Muscle layer of colon (tissue), 2 donors: ENCODE measurements at regions not wholly inside any gene's neighbourhood (a gene's known extent, or its start where the extent isn't known, plus 50 kb on each side); places are given as distances from the start of the nearest gene placed in this dataset.

Source experiments
- H3K27ac ChIP-seq: one replicate; pipeline ENCODE4 v1.7.0; 2013; ENCODE audit warnings: low read depth, mild to moderate bottlenecking, low read length, moderate library complexity
- H3K27me3 ChIP-seq, 2 donors: one replicate each; pipeline ENCODE4 v1.7.0; 2013; ENCODE audit warnings: low read length in 2 of 2, mild to moderate bottlenecking in 2 of 2; ENCODE audit not compliant: insufficient read depth in 2 of 2, control insufficient read depth in 1 of 2
- H3K36me3 ChIP-seq: one replicate; pipeline ENCODE4 v1.7.0; 2013; ENCODE audit warnings: mild to moderate bottlenecking, low read length; ENCODE audit not compliant: insufficient read depth
- H3K4me1 ChIP-seq: one replicate; pipeline ENCODE4 v1.7.0; 2013; ENCODE audit warnings: mild to moderate bottlenecking, low read length; ENCODE audit not compliant: insufficient read depth
- H3K4me3 ChIP-seq, 2 donors: one replicate each; pipeline ENCODE4 v1.7.0; 2013; ENCODE audit warnings: low read length in 2 of 2, low read depth in 1 of 2, mild to moderate bottlenecking in 1 of 2, moderate library complexity in 1 of 2
- H3K9ac ChIP-seq: one replicate; pipeline ENCODE4 v1.7.0; 2013; ENCODE audit warnings: low read length
- H3K9me3 ChIP-seq: one replicate; pipeline ENCODE4 v1.7.0; 2013; ENCODE audit warnings: mild to moderate bottlenecking, low read length
- donor health status: abdominal sarcoma.
- donor health status: Adenocarcinoma of cecum.

DNA sequence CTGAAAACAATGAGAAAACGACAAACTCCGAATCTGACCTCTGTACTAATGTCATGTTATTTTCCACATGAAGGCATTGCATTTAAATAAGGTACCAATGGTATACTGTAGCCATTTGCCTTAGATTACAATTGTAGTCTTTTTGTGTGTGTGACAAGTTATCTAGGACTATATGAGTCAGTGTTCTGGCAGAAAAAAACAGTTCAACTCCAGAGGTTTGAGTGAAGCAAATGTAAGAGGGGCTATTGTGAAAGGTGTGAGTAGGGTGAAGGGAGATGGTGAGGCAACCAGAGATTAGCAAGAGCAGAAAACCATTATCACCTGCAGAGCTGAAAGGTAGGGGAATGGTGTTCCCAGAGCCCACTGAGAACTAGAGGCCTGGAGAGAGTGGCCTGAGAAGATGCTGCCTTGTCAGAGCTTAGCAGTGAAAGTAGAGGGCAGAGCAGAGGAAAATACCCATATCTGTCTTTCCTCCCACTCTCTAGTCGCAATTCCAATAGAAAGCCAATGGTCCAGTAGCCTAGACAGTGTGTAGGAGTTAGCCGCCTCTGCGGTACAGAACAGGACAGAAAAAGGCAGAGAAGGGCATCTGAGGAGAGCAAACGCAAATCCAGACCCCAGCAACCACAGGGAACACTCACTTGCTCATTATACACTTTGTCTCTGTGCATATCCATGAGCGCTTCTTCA lies 112.2 kb downstream of the DYRK2 start:
- no peaks in the 10 kb centered on the region for H3K36me3 ChIP-seq
- no peak overlapping the region for H3K27ac ChIP-seq
- H3K9ac ChIP-seq = no peak overlapping the region
- H3K27me3 ChIP-seq = no peaks in the 10 kb centered on the region
- no peak overlapping the region for H3K4me3 ChIP-seq
- no peaks in the 10 kb centered on the region for H3K9me3 ChIP-seq
- H3K4me1 ChIP-seq = peaks cover 5% of the 10 kb centered on the region

DNA sequence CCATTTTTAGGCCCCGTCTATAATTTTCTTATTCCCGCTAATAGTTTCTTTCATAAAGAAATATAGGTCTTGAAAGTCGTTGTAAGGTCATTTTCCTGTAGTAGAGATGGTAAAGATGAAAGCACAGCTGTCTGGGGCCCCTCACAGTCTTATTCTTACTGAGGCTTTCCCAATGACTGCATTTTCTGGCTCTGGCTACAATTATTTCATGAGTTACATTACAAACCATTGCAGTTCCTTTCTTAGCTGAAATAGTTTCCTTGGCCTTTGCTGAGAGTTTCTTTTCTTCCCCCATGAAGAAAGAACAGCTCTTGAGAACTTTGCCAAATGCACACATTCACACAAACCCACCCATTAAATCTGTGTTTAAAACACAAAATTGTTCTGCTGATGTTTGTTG lies 113.0 kb downstream of the DYRK2 start:
- Histone ChIP-seq H3K9ac (no peak overlapping the region), H3K27me3 (no peaks in the 10 kb centered on the region), H3K4me1 (peaks cover 7% of the 10 kb centered on the region), H3K4me3 (no peak overlapping the region), H3K36me3 (no peaks in the 10 kb centered on the region), H3K9me3 (no peaks in the 10 kb centered on the region), H3K27ac (no peak overlapping the region)

DNA sequence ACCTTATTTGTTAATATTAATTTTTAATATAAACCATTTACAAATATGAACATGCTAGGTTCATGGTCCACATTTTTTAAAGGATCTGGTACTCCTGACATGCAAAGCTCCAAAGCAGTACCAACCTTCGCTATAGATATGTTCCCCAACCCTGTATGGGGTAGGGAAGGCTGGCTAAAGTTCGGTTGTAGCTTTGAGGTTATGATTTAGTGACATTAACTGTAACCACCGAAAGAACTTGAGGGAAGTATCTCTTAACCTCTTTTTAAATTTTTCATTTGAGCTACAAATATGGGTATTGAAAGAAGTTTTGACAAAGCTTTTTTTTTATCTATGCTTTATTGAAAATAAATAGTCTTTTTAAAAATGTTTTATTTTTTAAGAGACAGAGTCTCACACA lies 115.5 kb downstream of the DYRK2 start:
- no peak overlapping the region for H3K27ac ChIP-seq
- no peak overlapping the region for H3K9ac ChIP-seq
- H3K27me3 ChIP-seq = no peaks in the 10 kb centered on the region
- no peaks in the 10 kb centered on the region for H3K36me3 ChIP-seq
- peaks cover 7% of the 10 kb centered on the region for H3K4me1 ChIP-seq
- H3K9me3 ChIP-seq = no peaks in the 10 kb centered on the region
- no peak overlapping the region for H3K4me3 ChIP-seq

DNA sequence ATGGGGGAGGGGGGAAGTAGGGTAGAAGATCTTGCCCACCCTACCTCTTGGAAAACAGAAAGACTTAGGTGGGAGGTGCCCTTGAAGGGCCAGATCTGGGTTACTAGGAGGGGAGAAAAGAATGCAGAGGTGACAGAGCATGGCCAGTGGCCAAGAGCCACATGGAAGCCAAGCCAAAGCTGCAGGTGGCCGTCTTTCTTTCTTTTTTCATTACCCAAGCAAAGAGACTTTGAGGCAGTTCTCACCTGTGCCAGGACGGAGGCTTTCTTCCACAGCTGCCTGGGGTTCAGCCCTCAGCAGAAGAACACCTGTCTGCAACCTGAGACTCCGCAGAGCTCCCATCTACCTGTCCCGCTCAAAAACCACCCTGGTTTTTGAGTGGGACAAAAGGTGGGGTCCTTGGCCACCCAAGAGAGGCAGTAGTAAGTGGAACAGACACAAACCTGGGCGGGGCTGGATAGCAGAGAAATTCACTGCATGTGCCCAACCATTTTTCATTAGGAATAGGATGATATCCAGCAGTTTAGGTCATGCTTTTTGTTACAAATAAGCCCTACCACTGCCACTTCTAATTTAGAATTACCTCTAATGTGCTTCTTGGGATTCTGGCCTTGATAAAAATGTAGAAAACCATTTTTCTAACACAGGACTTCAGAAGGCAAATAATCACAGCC lies 116.5 kb downstream of the DYRK2 start:
- Histone ChIP-seq H3K27ac (no peak overlapping the region), H3K9ac (no peak overlapping the region), H3K4me1 (peaks cover 7% of the 10 kb centered on the region), H3K4me3 (no peak overlapping the region), H3K27me3 (no peaks in the 10 kb centered on the region), H3K9me3 (no peaks in the 10 kb centered on the region), H3K36me3 (no peaks in the 10 kb centered on the region)

DNA sequence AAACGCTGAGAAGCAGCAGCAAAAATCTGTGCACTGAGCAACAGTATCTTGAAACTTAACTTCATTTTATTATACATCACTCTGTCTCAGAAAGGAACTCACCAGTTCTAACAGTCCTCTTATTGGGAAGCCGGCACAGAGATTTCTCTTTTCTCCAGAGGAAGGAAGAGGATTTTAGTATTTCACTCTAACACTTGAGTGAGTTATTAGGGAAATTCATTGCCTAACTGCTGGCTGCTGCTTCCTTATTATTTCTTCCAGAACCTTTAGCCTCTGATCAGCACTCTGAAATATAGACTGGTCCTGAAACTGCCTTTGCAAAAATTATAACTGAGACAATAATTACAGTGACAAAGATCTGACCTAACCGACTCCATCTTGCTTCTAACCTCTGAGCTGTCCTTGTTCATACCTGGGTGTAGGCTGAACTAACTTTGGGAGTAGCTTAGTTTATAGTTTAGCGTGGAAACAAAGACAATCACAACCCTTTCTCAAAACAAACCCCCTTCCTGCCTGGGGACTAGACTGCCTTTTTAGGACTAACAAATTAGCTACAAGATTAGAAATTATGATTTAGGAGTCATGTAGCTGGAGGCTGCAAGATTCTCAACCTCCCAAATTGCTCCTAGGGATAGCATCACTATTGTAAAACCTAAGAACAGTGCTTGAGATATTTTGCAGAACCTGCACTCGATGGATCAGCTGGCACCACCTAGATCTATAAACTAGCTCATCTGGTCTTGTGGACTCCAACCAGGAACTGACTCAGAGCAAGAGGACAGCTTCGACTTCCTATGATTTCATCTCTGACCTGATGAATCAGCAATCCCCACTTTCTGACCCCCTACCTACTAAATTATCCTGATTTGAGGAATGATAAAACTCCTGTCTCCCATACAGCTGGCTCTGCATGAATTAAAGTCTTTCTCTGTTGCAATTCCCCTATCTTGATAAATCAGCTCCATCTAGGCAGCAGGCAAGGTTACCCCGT lies 117.5 kb downstream of the DYRK2 start:
- no peak overlapping the region for H3K9ac ChIP-seq
- no peak overlapping the region for H3K4me3 ChIP-seq
- H3K9me3 ChIP-seq = no peaks in the 10 kb centered on the region
- no peak overlapping the region for H3K27ac ChIP-seq
- no peaks in the 10 kb centered on the region for H3K36me3 ChIP-seq
- no peaks in the 10 kb centered on the region for H3K27me3 ChIP-seq
- peaks cover 7% of the 10 kb centered on the region for H3K4me1 ChIP-seq

DNA sequence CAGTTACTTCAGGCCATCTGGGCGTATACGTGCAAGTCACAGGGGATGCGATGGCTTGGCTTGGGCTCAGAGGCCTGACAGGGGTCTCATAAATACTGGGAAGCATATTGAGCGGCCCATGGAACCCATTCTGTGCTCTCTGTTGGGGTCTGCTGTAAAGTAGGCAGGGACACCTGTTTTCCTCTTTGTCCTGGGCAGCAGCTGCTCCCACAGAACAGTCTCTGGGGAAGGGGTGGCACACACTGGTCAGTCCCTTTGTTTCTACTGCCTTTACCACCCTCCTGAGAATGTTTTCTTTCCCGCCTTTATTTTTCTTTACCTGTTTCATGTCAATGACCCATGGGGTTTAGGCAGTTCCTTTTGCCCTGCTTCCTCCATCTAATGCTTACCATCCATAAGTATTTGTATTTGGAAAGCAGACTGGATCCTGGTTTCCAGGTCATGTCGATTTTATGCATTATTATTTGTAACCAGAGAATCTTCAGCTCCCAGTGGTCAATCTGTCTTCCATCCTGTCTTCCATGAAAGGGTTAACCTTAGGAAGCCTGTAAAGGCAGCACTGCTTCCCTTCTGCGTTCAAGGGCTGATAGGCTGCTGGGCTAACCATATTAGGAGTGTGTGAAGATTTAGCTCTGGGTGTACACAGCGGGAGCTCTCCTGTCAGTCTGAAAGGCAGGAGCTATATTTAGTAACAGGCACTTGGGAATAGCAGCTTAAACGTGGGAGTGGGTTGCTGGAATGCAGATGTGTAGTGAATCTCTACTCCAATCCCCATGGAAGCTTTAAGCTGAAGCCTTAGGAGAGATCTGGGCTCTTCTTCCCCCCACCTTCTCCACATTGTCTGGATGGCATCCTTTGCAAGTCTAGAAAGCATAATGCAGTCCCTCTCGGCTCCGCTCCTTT lies 124.0 kb downstream of the DYRK2 start:
- Histone ChIP-seq H3K4me1 (peaks cover 18% of the 10 kb centered on the region), H3K36me3 (no peaks in the 10 kb centered on the region), H3K27ac (peak overlapping the region; percentile 14), H3K27me3 (no peaks in the 10 kb centered on the region), H3K4me3 (peak overlapping the region in 1 of 2 donors; percentile 39), H3K9me3 (no peaks in the 10 kb centered on the region), H3K9ac (peak overlapping the region; percentile 6)

DNA sequence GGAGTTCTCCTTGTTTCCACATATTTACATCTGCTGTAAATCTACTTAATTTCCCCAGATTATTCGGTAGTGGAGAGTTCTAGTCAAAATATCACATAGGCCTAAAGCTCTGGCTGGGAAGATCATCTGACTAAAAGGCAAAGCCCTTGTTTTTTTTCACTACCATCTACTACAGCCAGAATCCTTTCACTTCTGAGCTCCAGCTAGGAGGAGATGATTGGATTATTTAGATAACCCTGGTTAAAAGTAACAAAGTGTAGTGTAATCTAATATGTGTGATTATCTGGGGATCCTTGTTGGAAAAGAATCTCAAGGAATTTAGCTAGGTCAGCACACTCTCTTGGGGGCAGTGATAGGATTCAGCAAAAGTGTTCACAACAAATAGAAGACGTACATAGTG lies 125.4 kb downstream of the DYRK2 start:
- H3K27me3 ChIP-seq = no peaks in the 10 kb centered on the region
- peaks cover 18% of the 10 kb centered on the region for H3K4me1 ChIP-seq
- no peak overlapping the region for H3K4me3 ChIP-seq
- no peak overlapping the region for H3K9ac ChIP-seq
- H3K36me3 ChIP-seq = no peaks in the 10 kb centered on the region
- H3K9me3 ChIP-seq = no peaks in the 10 kb centered on the region
- no peak overlapping the region for H3K27ac ChIP-seq

DNA sequence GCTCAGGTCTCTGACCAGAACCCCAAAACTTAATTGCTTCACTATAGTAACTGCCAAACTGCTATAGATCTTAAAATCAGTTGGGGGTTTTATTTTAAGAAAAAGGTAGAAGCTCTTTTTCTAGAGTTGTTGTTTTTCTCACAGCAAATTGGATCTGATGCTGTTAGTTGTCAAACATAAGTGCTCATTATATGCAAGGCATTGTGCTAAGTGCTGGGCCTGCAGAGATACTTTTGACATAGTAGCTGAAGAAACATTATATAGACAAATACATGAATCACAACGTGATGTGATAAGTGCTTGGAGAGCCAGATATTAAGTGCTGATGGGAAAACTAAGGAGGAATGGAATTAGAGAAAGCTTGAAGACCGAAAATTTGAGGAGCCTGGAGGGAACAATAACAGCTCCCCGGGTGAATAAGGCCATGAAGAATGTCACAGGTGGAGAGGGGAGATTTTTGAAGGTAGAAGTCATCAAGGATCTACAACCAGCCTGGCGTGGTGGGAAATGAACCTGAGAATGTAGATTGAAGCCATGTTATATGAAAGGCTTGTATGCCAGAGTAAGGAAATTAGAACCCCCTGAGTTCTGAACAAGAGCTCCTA lies 126.5 kb downstream of the DYRK2 start:
- Histone ChIP-seq H3K27me3 (no peaks in the 10 kb centered on the region), H3K27ac (no peak overlapping the region), H3K36me3 (no peaks in the 10 kb centered on the region)

DNA sequence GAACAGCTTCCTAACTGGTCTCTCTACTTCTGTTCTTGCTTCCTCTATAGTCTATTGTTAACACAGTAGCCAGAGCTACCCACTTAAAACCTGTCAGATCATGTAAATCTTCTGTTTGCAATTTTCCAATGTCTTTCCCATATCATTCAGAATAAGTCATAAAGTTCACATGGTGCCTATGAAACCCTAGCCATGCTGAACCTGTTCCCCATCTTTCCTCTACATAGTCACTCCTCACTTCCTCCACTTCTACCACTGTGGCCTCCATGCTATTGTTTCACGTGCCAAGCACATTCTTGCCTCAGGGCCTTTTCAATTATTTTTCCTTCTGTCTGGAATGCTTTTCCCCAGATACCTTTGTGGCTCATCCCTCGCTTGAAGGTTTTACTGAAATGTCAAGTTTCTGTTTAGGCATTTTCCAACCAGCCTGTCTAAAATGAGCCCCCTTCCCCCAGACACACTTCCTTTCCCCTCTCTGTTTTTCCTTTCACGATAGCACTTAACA lies 132.1 kb downstream of the DYRK2 start:
- no peak overlapping the region for H3K9ac ChIP-seq
- no peaks in the 10 kb centered on the region for H3K27me3 ChIP-seq
- no peaks in the 10 kb centered on the region for H3K36me3 ChIP-seq
- no peaks in the 10 kb centered on the region for H3K4me1 ChIP-seq
- no peak overlapping the region for H3K4me3 ChIP-seq
- H3K27ac ChIP-seq = no peak overlapping the region
- H3K9me3 ChIP-seq = no peaks in the 10 kb centered on the region

More for the DNA sequence above, 126.5 kb downstream of the DYRK2 start:
- peaks cover 18% of the 10 kb centered on the region for H3K4me1 ChIP-seq
- H3K9me3 ChIP-seq = no peaks in the 10 kb centered on the region
- no peak overlapping the region for H3K4me3 ChIP-seq
- no peak overlapping the region for H3K9ac ChIP-seq

DNA sequence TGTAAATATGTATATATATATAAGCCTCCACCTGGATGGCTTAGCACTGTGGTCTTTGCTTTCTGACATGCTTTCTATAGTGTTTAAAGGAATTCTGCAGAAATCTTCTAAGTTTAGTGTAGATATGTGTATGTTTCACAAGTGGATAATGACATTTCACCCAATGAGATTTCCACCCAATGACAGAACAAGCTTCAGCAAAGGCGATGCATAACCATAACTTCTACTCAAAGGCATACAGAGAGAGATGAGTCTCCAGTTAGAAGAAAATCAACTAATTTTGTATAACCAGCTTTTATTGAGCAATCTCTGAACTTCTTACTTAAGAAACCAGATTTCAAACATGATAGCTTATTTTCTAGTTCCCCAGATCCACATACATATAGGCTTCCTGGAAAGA lies 134.0 kb downstream of the DYRK2 start:
- no peak overlapping the region for H3K27ac ChIP-seq
- H3K4me3 ChIP-seq = no peak overlapping the region
- H3K36me3 ChIP-seq = no peaks in the 10 kb centered on the region
- no peaks in the 10 kb centered on the region for H3K27me3 ChIP-seq
- H3K4me1 ChIP-seq = no peaks in the 10 kb centered on the region
- no peaks in the 10 kb centered on the region for H3K9me3 ChIP-seq
- H3K9ac ChIP-seq = no peak overlapping the region
